Renal pelvis (tissue), 1 donor: ENCODE measurements at regions not wholly inside any gene's neighbourhood (a gene's known extent, or its start where the extent isn't known, plus 50 kb on each side); places are given as distances from the start of the nearest gene placed in this dataset.
A peak's percentile ranks its signal among the peaks of the same experiment; 100 is the strongest.

Experiments used
- DNase-seq: peaks from one replicate; pipeline ENCODE4 v3.0.0-alpha.2; 2013

- DNase-seq: no peak
These were observed 506.3 kb downstream of the SHQ1 start for GRCh38 chr3:72341920-72342319.

- DNase-seq: no peak
These were observed 506.9 kb downstream of the SHQ1 start for GRCh38 chr3:72341380-72341770.

GRCh38 chr3:72340476-72341379 is 507.5 kb downstream of the SHQ1 start:
- DNase-seq: no peak

GRCh38 chr3:72340056-72340455 is 508.2 kb downstream of the SHQ1 start:
- DNase-seq: no peak

GRCh38 chr3:72339670-72340030 is 508.6 kb downstream of the SHQ1 start:
- no peak for DNase-seq

GRCh38 chr3:72338942-72339669 is 509.1 kb downstream of the SHQ1 start:
- no peak for DNase-seq

- DNase-seq: no peak
These were observed 509.9 kb downstream of the SHQ1 start for GRCh38 chr3:72338082-72338941.

- no peak for DNase-seq
These were observed 510.8 kb downstream of the SHQ1 start for GRCh38 chr3:72337480-72337855.

- no peak for DNase-seq
These were observed 511.3 kb downstream of the SHQ1 start for GRCh38 chr3:72336821-72337479.

GRCh38 chr3:72336114-72336651 is 512.1 kb downstream of the SHQ1 start:
- no peak for DNase-seq

- no peak for DNase-seq
These were observed 512.7 kb downstream of the SHQ1 start for GRCh38 chr3:72335458-72336095.

- DNase-seq: no peak
These were observed 513.4 kb downstream of the SHQ1 start for GRCh38 chr3:72334681-72335457.

GRCh38 chr3:72332689-72333088 is 515.6 kb downstream of the SHQ1 start:
- no peak for DNase-seq

- DNase-seq: no peak
These were observed 516.2 kb downstream of the SHQ1 start for GRCh38 chr3:72332036-72332435.

- no peak for DNase-seq
These were observed 517.2 kb downstream of the SHQ1 start for GRCh38 chr3:72331076-72331475.

GRCh38 chr3:72329354-72329753 is 518.9 kb downstream of the SHQ1 start:
- peak; percentile 78 for DNase-seq

- DNase-seq: no peak
These were observed 519.4 kb downstream of the SHQ1 start for GRCh38 chr3:72328755-72329277.

GRCh38 chr3:72327008-72327407 is 521.2 kb downstream of the SHQ1 start:
- no peak for DNase-seq

- no peak for DNase-seq
These were observed 523.9 kb downstream of the SHQ1 start for GRCh38 chr3:72324253-72324811.

- DNase-seq: no peak
These were observed 524.5 kb downstream of the SHQ1 start for GRCh38 chr3:72323773-72324172.
